NCI-H2029 (cell line): ENCODE measurements at regions not wholly inside any gene's neighbourhood (a gene's known extent, or its start where the extent isn't known, plus 50 kb on each side); places are given as distances from the start of the nearest gene placed in this dataset.
"Not testable (repeated sequence)": the region's sequence is repeated elsewhere in the genome, so short reads cannot be mapped to it uniquely, and the experiment has no call there.

Source experiments
- DNase-seq: peaks from one replicate; lab custom pipeline; 2025; lab: John Stamatoyannopoulos, UW

GRCh38 chr13:88417801-88418200, 746.6 kb downstream of the SLITRK5 start:
- DNase-seq = no peak

- DNase-seq = no peak
Observed at GRCh38 chr13:88424463-88424862, 753.3 kb downstream of the SLITRK5 start.

- DNase-seq = no peak
Observed at GRCh38 chr13:88426661-88427060, 755.5 kb downstream of the SLITRK5 start.

- DNase-seq = no peak
Observed at GRCh38 chr13:88429862-88430261, 758.7 kb downstream of the SLITRK5 start.

GRCh38 chr13:88434953-88435352, 763.8 kb downstream of the SLITRK5 start:
- no peak for DNase-seq

- no peak for DNase-seq
Observed at GRCh38 chr13:88436974-88437373, 765.8 kb downstream of the SLITRK5 start.

GRCh38 chr13:88450515-88450914, 779.3 kb downstream of the SLITRK5 start:
- no peak for DNase-seq

- DNase-seq = no peak
Observed at GRCh38 chr13:88456151-88456550, 785.0 kb downstream of the SLITRK5 start.

GRCh38 chr13:88459331-88459730, 788.2 kb downstream of the SLITRK5 start:
- no peak for DNase-seq

GRCh38 chr13:88461272-88462009, 790.3 kb downstream of the SLITRK5 start:
- no peak for DNase-seq

- no peak for DNase-seq
Observed at GRCh38 chr13:88464851-88465250, 793.7 kb downstream of the SLITRK5 start.

GRCh38 chr13:88472316-88472715, 801.1 kb downstream of the SLITRK5 start:
- no peak for DNase-seq

GRCh38 chr13:88483202-88483601, 812.0 kb downstream of the SLITRK5 start:
- no peak for DNase-seq

GRCh38 chr13:88507909-88508308, 836.7 kb downstream of the SLITRK5 start:
- DNase-seq = no peak

GRCh38 chr13:88512993-88513392, 841.8 kb downstream of the SLITRK5 start:
- not testable (repeated sequence) for DNase-seq

GRCh38 chr13:88526186-88526852, 855.1 kb downstream of the SLITRK5 start:
- no peak for DNase-seq

- no peak for DNase-seq
Observed at GRCh38 chr13:88526853-88527215, 855.7 kb downstream of the SLITRK5 start.

GRCh38 chr13:88541994-88542393, 870.8 kb downstream of the SLITRK5 start:
- no peak for DNase-seq

GRCh38 chr13:88544836-88545235, 873.7 kb downstream of the SLITRK5 start:
- DNase-seq = no peak

GRCh38 chr13:88552966-88553365, 881.8 kb downstream of the SLITRK5 start:
- no peak for DNase-seq

GRCh38 chr13:88565566-88565965, 894.4 kb downstream of the SLITRK5 start:
- DNase-seq = no peak

- DNase-seq = no peak
Observed at GRCh38 chr13:88585861-88586260, 914.7 kb downstream of the SLITRK5 start.

GRCh38 chr13:88586263-88586662, 915.1 kb downstream of the SLITRK5 start:
- DNase-seq = no peak

GRCh38 chr13:88590574-88590973, 919.4 kb downstream of the SLITRK5 start:
- no peak for DNase-seq
